ENCODE measurements at regions not wholly inside any gene's neighbourhood (a gene's known extent, or its start where the extent isn't known, plus 50 kb on each side); places are given as distances from the start of the nearest gene placed in this dataset.
"Not testable (repeated sequence)": the region's sequence is repeated elsewhere in the genome, so short reads cannot be mapped to it uniquely, and the experiment has no call there.

DNA sequence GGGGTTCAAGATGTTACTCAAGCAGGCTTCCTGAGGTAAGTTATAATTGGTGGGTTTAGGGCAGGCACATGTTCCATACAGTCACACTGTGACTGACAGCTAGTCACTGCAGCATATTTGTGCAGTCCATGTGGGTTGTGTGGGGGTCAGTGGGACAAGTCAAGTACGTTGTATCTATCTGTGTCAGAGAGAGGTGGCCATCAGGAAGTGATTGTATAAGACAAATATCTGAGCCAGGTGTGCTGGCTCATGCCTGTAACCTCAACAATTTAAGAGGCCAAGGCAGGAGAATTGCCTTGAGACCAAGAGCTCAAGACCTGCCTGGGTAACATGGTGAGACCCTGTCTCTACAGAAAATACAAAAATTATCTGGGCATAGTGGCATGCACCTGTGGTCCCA is 509.3 kb downstream of the CENPC start:
- peak; percentile 11 for DNase-seq

GRCh38 chr4:67035501-67035900 is 509.8 kb downstream of the CENPC start:
- DNase-seq, result peak; percentile 78

- DNase-seq, result no peak
These were observed 514.7 kb downstream of the CENPC start for GRCh38 chr4:67030636-67031035.

GRCh38 chr4:67020438-67020797 is 524.9 kb downstream of the CENPC start:
- no peak for DNase-seq

DNA sequence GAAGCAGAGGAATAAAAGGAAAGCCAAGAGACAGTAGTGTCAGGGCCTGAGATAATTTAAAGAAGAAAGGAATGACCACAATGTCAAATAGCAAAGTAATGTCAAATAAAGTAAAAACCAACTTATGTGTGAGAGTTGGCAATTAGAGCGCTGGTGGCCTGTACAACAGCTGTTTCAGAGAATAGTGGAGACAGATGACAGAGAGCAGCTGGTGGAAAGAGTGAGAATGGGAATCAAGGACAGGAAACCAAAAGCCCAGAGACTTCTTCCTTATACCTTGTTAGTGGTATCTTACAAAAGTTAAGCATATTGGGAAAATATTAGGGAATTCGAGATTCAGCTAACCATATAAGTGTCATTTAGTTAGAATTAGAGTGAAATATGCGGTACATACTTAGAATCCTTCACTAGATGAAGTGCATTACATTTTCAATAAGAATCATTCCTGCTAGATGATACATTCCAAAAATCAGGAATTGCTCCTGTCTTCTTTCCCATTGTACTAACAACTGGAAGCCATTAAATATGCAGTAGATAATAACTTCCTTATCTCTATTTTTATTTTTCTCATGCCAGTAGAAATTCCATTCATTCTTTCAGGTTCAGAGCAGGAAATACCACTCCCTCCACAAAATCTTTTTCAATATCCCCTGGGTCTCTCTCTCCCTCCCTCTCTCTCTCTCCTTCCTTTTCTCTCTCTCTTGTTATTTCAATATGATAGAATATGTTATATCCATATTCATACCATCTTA is 525.4 kb downstream of the CENPC start:
- peak; percentile 46 for DNase-seq

DNA sequence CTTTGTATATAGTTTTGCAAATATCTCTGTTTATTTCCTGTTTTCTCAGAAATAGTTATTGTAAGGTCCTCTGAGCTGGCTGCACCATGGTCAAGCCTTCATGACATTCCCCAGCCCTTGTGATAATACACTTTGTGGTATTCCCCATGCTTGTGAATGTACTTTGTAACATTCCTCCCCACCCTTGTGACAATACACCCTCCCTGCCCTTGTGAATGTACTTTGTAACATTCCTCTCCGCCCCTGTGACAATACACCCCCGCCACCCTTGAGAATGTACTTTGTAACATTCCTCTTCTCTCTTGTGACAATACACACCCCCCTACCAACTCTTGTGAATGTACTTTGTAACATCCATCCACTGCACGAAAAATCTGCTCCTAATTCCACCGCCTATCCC is 530.7 kb downstream of the CENPC start:
- no peak for DNase-seq

- DNase-seq, result no peak
These were observed 538.5 kb downstream of the CENPC start for GRCh38 chr4:67006791-67007190.

- DNase-seq, result no peak
These were observed 553.8 kb downstream of the CENPC start for GRCh38 chr4:66991521-66991920.

GRCh38 chr4:66974665-66975064 is 570.6 kb downstream of the CENPC start:
- DNase-seq, result no peak

DNA sequence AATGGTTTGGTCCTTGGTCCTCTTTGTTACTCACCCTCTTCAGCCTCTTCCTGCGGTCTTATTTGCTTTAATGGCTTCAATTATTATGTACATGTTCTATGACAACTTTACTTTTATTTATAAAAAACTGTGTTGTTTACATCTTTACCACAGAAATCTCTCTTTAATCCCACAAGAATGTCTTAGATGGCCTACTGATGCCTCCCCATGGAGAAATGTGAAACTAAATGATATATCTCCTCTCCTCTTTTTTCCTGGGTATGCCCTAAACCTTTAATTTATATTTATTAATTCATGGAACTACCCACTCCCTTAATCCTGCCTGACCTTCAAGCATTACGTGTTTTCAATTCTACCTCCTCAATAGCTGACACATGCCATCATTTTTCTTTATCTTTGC is 573.2 kb downstream of the CENPC start:
- no peak for DNase-seq

DNA sequence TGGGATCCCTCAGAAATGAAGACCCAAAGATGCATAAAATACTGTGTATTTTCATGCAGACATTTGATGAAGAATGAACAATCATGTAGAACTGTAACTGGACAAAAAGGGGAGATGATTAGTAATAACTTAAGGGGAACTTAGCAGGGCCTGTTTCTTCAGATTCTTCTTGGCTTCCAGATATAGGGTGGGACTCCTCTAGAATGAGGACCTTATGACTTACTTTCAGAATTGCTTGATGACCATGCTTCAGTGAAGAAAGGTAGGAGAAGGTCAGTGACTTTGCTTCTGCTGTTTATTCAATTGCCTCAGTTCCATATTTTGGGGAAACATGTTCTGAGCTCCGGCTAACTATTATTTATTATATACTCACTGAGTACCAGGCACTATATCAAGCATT is 580.8 kb downstream of the CENPC start:
- DNase-seq, result no peak

GRCh38 chr4:66963084-66963483 is 582.2 kb downstream of the CENPC start:
- DNase-seq, result no peak

DNA sequence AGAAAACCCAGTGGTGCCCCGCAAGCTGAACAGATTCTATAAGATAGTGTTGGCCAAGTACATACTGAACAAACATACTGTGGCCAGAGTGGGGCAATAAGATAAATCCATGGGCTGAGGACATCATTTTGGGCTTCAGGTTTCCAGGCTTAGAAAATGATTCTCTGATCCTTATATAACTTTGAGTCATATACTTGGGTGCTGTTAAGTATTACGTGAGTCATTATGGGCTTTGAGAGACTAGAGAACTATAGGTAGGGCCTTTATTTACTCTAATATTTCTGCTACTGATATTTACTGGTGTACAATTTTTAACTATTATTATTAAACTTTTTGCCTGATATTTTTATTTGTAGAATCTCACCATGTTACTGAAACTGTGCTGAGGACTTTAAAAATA is 586.1 kb downstream of the CENPC start:
- no peak for DNase-seq

DNA sequence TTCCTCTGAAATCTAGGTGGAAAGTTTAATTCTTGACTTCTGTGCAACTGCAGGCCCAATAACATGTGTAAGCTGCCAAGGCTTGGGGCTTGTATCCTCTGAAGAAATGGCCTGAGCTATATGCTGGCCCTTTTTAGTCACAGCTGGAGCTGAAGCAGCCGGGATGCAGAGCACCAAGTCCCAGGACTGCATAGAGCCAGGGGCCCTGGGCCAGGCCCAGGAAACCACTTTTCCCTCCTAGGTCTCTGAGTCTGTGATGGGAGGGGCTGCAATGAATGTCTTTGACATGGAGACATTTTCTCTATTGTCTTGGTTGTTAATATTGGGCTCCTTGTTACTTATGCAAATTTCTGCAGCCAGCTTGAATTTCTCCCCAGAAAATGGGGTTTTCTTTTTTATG is 588.5 kb downstream of the CENPC start:
- no peak for DNase-seq

DNA sequence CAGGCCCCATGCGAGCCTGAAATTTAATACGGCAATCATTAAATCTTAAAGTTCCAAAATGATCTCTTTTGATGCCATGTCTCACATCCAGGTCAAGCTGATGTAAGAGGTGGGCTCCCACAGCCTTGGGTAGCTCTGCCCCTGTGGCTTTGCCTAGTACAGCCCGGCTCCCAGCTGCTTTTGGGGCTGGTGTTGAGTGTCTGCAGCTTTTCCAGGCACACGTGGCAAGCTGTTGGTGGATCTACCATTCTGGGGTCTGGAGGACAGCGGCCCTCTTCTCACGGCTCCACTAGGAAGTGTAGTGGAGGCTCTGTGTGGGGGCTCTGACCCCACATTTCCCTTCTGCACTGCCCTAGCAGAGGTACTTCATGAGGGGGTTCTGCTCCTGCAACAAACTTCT is 588.9 kb downstream of the CENPC start:
- no peak for DNase-seq

DNA sequence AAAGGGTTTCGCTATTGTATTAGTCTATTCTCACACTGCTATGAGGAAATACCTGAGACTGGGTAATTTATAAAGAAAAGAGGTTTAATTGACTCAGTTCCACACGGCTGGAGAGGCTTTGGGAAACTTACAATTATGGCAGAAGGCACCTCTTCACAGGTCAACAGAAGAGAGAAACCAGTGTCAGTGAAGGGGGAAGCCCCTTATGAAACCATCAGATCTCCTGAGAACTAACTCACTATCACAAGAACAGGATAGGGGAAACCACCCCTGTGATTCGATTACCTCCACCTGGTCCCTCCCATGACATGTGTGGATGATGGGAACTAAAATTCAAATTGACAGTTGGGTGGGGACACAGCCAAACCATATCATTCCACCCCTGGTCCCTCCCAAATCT is 589.5 kb downstream of the CENPC start:
- DNase-seq, result no peak

- DNase-seq, result no peak
These were observed 595.9 kb downstream of the CENPC start for GRCh38 chr4:66949419-66949818.

GRCh38 chr4:66946761-66947160 is 598.5 kb downstream of the CENPC start:
- no peak for DNase-seq

DNA sequence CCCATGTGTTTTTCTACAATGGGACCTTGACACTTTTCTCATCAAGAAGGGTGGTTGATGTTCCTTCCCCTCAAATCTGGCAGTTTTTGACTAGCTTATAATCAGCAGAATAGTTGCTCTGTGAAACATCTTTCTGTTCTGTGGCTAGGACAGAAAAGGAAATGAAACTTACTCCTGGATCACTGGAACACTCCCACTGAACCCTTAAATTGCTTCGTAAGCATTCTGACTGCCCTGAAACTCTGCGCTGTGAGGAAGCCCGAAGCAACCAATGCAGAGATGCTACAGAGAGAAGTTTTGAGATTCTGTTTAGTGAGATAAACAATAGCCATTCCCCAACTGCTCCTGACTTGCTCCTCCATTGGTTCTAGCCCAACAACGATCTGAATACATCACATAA is 602.2 kb downstream of the CENPC start:
- DNase-seq, result no peak

DNA sequence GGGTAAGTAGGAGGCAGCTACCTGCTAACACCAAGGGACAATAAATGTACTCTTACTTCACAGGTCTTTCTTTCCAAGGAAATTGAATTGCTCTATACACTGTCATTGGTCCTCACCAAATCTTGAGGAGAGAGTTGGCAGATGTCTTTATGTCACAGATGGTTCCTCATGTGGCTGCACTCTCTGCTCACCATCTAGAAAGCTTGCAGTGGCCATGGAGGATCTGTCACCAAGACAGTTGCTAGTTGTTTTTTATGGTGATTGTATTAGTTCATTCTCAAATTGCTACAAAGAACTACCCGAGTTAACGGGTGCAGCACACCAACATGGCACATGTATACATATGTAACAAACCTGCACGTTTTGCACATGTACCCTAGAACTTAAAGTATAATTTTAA is 613.3 kb downstream of the CENPC start:
- DNase-seq, result not testable (repeated sequence)

DNA sequence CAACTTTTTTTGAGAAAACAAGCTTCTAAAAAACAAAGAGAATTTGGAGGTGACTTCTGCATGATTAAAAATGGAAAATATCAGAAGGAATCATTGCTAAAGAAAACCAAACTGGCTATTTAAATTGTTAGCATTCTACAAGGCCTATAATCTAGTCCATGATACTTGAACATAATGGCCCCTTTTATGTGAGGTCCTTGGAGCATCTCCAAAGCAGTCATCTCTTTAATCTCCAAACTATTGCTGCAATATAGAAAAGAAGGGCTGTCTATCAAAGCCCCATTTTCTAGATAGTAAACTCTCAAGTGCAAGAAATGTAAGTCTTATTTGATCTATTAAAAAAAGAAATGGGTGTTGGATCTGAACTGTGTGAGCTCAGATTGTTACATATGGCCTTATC is 615.1 kb downstream of the CENPC start:
- DNase-seq, result no peak

- no peak for DNase-seq
These were observed 615.6 kb downstream of the CENPC start for GRCh38 chr4:66929748-66930147.

- not testable (repeated sequence) for DNase-seq
These were observed 616.4 kb downstream of the CENPC start for GRCh38 chr4:66928881-66929280.

GRCh38 chr4:66927937-66928336 is 617.4 kb downstream of the CENPC start:
- no peak for DNase-seq

DNA sequence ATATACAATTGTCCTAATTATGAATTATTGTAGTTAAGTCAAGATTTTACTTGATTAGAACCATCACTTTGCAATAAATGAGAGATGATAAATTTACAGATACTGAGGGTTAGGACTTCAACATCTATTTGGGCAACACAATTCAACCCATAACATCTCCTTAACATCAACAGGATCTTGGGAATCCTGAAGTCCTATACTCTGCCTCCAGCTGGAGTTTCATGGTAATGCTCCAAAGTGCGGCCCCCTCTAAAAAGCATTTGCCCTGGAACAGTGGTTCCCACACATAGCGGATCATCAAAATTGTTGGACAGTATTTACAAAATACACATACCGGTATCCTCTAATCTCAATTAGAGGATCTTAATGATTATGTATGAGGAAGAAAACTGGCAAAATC is 618.6 kb downstream of the CENPC start:
- DNase-seq, result no peak

All from fibroblast of skin of right biceps (primary cell).